Left lung (tissue), 4 donors: ENCODE measurements at regions not wholly inside any gene's neighbourhood (a gene's known extent, or its start where the extent isn't known, plus 50 kb on each side); places are given as distances from the start of the nearest gene placed in this dataset.
A peak's percentile ranks its signal among the peaks of the same experiment; 100 is the strongest.

Experiments
- ATAC-seq: fragments of 200-7000 bp; cut with Tn5 transposase; one replicate; pipeline ENCODE4 v1.9.1; 2020; ENCODE audit warnings: moderate library complexity
- DNase-seq, 4 donors: peaks; one replicate each; pipeline ENCODE4 v3.0.0-alpha.2; 2013 to 2020
- H3K27ac ChIP-seq, 2 donors: fragments of 200-600 bp; sonication (generic) in 1 of 2; one replicate each; pipeline versions ENCODE4 v1.5.0 to v1.8.0; 2020 to 2021
- H3K27me3 ChIP-seq, 2 donors: fragments of 200-600 bp; sonication (generic) in 1 of 2; one replicate each; pipeline versions ENCODE4 v1.5.0 to v1.8.0; 2020 to 2021
- H3K36me3 ChIP-seq, 2 donors: fragments of 200-600 bp; sonication (generic) in 1 of 2; one replicate each; pipeline versions ENCODE4 v1.5.0 to v1.8.0; 2020 to 2021
- H3K4me1 ChIP-seq, 2 donors: fragments of 200-600 bp; one replicate each; pipeline ENCODE4 v1.8.0; 2021
- H3K4me3 ChIP-seq, 2 donors: fragments of 200-600 bp; sonication (generic) in 1 of 2; one replicate each; pipeline versions ENCODE4 v1.5.0 to v1.8.0; 2020 to 2021; ENCODE audit warnings: mild to moderate bottlenecking in 1 of 2
- H3K9me3 ChIP-seq, 2 donors: fragments of 200-600 bp; sonication (generic) in 1 of 2; one replicate each; pipeline versions ENCODE4 v1.5.0 to v1.8.0; 2020 to 2021
- CTCF ChIP-seq, 2 donors: fragments of 200-600 bp; sonication (generic) in 1 of 2; IDR thresholded peaks; one replicate each; pipeline versions ENCODE4 v1.5.0 to v1.8.0; 2021; ENCODE audit warnings: antibody characterized with exemption in 2 of 2
- intact Hi-C, 2 donors: fragments of 100-400 bp; cut with DNase I; formaldehyde crosslinking; loops; one replicate each; pipeline versions ENCODE4 v1.11.2 to v1.14.2; 2022
- donor health status: DM: no; HTN: yes; CAD: no.
- donor health status: DM: no; HTN: no; CAD: no.

GRCh38 chr9:13614060-13614459, 334.6 kb upstream of the MPDZ start:
- intact Hi-C loops: no loop called here
- no peak for ATAC-seq

GRCh38 chr9:13613296-13613695, 333.8 kb upstream of the MPDZ start:
- no peak overlapping the region for H3K4me3 ChIP-seq
- no peak for DNase-seq
- H3K9me3 ChIP-seq: no peaks in the 10 kb centered on the region
- H3K27me3 ChIP-seq: no peaks in the 10 kb centered on the region
- intact Hi-C loops: no loop called here
- TF ChIP-seq CTCF (IDR thresholded peaks at IDR 0.05): no peak
- H3K27ac ChIP-seq: no peak overlapping the region
- H3K36me3 ChIP-seq: no peaks in the 10 kb centered on the region
- ATAC-seq: no peak
- no peaks in the 10 kb centered on the region for H3K4me1 ChIP-seq

More at GRCh38 chr9:13614060-13614459, 334.6 kb upstream of the MPDZ start:
- H3K27me3 ChIP-seq: no peaks in the 10 kb centered on the region
- H3K36me3 ChIP-seq: no peaks in the 10 kb centered on the region
- H3K4me1 ChIP-seq: no peaks in the 10 kb centered on the region
- no peaks in the 10 kb centered on the region for H3K9me3 ChIP-seq
- no peak overlapping the region for H3K4me3 ChIP-seq
- TF ChIP-seq CTCF (IDR thresholded peaks at IDR 0.05): no peak
- no peak for DNase-seq
- H3K27ac ChIP-seq: no peak overlapping the region

DNA sequence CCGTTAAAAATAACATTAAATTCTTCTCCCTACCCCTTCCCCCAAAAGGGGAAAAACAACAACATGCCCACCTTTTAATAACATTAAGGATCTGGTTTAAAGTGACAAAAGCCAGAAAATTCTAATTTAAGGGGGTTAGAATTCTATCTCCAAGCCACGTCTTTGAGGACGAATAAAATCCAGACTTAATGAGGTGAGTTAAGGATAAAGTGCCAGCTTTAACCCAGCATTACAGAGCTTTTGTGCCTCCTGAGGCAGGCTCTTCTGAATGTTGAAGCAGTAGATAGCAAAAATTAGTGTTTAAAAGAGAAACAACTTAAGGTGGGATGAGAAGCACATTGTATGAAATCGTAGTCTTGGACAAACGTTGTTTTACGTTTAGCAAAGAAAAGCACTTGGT, 329.0 kb upstream of the MPDZ start:
- no peak for TF ChIP-seq CTCF (IDR thresholded peaks at IDR 0.05)
- Histone ChIP-seq H3K4me1 (no peaks in the 10 kb centered on the region), H3K27ac (peak overlapping the region in 1 of 2 donors; percentile 1), H3K36me3 (no peaks in the 10 kb centered on the region), H3K27me3 (no peaks in the 10 kb centered on the region), H3K4me3 (no peak overlapping the region), H3K9me3 (no peaks in the 10 kb centered on the region)
- no peak for ATAC-seq
- DNase-seq: no peak
- intact Hi-C loops: no loop called here

GRCh38 chr9:13607481-13608441, 328.3 kb upstream of the MPDZ start:
- H3K9me3 ChIP-seq: no peaks in the 10 kb centered on the region
- H3K27me3 ChIP-seq: no peaks in the 10 kb centered on the region
- no peak for TF ChIP-seq CTCF (IDR thresholded peaks at IDR 0.05)
- intact Hi-C loops: no loop called here
- H3K36me3 ChIP-seq: no peaks in the 10 kb centered on the region
- peak; percentile 29 for ATAC-seq
- DNase-seq: peak in 1 of 4 donors; percentile 22
- peak overlapping the region in 1 of 2 donors; percentile 1 for H3K27ac ChIP-seq
- H3K4me3 ChIP-seq: no peak overlapping the region
- H3K4me1 ChIP-seq: no peaks in the 10 kb centered on the region

DNA sequence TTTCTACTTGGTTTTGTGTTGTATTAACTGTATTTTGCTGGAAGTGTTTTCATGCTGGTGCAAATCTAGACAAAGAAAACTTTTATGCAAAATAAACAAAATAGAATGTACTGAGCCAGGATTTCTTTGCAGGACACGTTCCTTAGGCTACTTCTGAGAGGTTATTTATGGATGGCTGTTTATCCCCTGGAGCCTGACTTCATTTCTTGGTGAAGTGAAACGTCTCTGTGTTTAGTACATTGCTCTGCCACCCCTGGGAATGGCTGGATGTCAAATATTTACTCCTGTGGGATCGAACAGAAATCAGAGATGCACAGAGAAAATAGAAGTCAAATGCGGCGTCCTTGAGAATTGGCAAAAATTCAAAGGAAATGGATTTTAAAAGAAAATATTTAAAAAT, 327.1 kb upstream of the MPDZ start:
- Histone ChIP-seq H3K4me1 (no peaks in the 10 kb centered on the region), H3K4me3 (no peak overlapping the region), H3K27ac (no peak overlapping the region), H3K9me3 (no peaks in the 10 kb centered on the region), H3K36me3 (no peaks in the 10 kb centered on the region), H3K27me3 (no peaks in the 10 kb centered on the region)
- TF ChIP-seq CTCF (IDR thresholded peaks at IDR 0.05): no peak
- DNase-seq (no peak), ATAC-seq (no peak)
- intact Hi-C loops: no loop called here
